Testis (tissue), 2 donors: ENCODE measurements at regions not wholly inside any gene's neighbourhood (a gene's known extent, or its start where the extent isn't known, plus 50 kb on each side); places are given as distances from the start of the nearest gene placed in this dataset.
A peak's percentile ranks its signal among the peaks of the same experiment; 100 is the strongest.

Source experiments
- DNase-seq: peaks from one replicate; pipeline ENCODE4 v3.0.0-alpha.2; 2019
- H3K27ac ChIP-seq, 2 donors: fragments of 200-600 bp; sonication (generic); one replicate each; pipeline ENCODE4 v1.5.1; 2019
- H3K27me3 ChIP-seq: fragments of 200-600 bp; sonication (generic); one replicate; pipeline ENCODE4 v1.5.1; 2019
- H3K36me3 ChIP-seq: fragments of 200-600 bp; sonication (generic); one replicate; pipeline ENCODE4 v1.5.1; 2017; ENCODE audit warnings: low read depth; ENCODE audit errors: missing control alignments
- H3K4me1 ChIP-seq: fragments of 200-600 bp; sonication (generic); one replicate; pipeline ENCODE4 v1.5.1; 2019
- H3K4me3 ChIP-seq, 2 donors: fragments of 200-600 bp; sonication (generic); one replicate each; pipeline ENCODE4 v1.5.1; 2017 to 2019
- H3K9me3 ChIP-seq: fragments of 200-600 bp; sonication (generic); one replicate; pipeline ENCODE4 v1.5.1; 2017
- POLR2A ChIP-seq: fragments of 450-650 bp; IDR thresholded peaks from one replicate; pipeline ENCODE4 v1.6.1; 2017; ENCODE audit warnings: antibody characterized with exemption, mild to moderate bottlenecking, moderate library complexity
- WGBS, 2 donors: methylation state at CpG; one replicate each; pipeline ENCODE4 v1.1.5; 2018; 5-methylcytosine and 5-hydroxymethylcytosine counted together
- intact Hi-C: fragments of 100-400 bp; cut with DNase I; formaldehyde crosslinking; loops from one replicate; pipeline ENCODE4 v1.15.1; 2023; ENCODE audit warnings: low total_unique reads
- TF ChIP-seq, protein P1 (sequence below), 3 experiments: fragments of 450-650 bp in 2 of 3; fragments of 200-600 bp in 1 of 3; sonication (generic) in 1 of 3; IDR thresholded peaks; one replicate each; pipeline ENCODE4 v1.5.1; 2016 to 2019; ENCODE audit warnings: antibody characterized with exemption in 3 of 3, mild to moderate bottlenecking in 2 of 3, moderate library complexity in 1 of 3

DNA sequence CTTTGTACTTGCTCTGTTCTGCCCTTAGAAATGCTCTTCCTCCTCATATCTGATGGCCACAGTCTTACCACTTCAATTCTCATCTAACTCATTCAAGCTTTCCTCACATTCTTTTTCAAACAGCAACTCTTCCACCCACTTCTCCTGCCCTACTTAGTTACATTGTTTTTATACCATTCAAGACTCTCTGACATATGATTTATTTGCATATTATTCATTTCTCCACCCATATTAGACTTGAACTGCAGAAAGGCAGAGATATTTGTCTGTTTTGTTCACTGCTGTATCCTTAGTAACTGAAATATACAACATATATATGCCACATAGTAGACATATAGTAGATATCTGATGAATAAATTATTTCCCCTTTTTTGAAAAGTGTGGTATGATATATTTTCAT is 95.5 kb upstream of the DCN start:
- H3K27me3 ChIP-seq: no peaks in the 10 kb centered on the region
- no peak overlapping the region for H3K27ac ChIP-seq
- intact Hi-C loops: no loop called here
- DNase-seq: no peak
- H3K36me3 ChIP-seq: no peaks in the 10 kb centered on the region
- TF ChIP-seq, protein P1, sequence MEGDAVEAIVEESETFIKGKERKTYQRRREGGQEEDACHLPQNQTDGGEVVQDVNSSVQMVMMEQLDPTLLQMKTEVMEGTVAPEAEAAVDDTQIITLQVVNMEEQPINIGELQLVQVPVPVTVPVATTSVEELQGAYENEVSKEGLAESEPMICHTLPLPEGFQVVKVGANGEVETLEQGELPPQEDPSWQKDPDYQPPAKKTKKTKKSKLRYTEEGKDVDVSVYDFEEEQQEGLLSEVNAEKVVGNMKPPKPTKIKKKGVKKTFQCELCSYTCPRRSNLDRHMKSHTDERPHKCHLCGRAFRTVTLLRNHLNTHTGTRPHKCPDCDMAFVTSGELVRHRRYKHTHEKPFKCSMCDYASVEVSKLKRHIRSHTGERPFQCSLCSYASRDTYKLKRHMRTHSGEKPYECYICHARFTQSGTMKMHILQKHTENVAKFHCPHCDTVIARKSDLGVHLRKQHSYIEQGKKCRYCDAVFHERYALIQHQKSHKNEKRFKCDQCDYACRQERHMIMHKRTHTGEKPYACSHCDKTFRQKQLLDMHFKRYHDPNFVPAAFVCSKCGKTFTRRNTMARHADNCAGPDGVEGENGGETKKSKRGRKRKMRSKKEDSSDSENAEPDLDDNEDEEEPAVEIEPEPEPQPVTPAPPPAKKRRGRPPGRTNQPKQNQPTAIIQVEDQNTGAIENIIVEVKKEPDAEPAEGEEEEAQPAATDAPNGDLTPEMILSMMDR (IDR thresholded peaks at IDR 0.05): no peak
- no peak for TF ChIP-seq POLR2A
- no peaks in the 10 kb centered on the region for H3K4me1 ChIP-seq
- no peak overlapping the region for H3K4me3 ChIP-seq
- no peaks in the 10 kb centered on the region for H3K9me3 ChIP-seq

DNA sequence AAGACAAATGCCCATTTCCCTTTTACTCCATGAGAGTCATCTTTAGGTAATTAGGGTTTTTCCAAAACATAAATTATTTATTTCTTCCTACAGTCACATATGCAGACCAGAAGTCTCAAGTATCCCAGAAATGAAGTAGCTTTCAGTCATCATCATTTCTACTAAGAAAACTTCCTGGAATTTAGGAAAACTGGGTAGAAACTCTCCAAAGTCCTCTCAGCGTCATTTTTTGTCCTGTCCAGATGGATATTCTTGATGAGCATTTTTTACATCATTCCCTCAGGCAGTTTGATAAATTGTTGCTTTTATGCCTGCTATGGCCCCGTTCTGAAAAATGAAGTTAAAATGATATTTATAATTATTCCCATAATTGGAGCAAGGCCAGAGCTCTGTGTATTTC is 93.9 kb upstream of the DCN start:
- Histone ChIP-seq H3K4me1 (no peaks in the 10 kb centered on the region), H3K27me3 (no peaks in the 10 kb centered on the region), H3K27ac (no peak overlapping the region), H3K4me3 (no peak overlapping the region), H3K9me3 (no peaks in the 10 kb centered on the region), H3K36me3 (no peaks in the 10 kb centered on the region)
- no peak for DNase-seq
- intact Hi-C loops: no loop called here
- no peak for TF ChIP-seq POLR2A
- TF ChIP-seq, protein P1 (IDR thresholded peaks at IDR 0.05): no peak
- 47 to 51% methylated on average over 2 of the region's 2 CpGs for WGBS, 2 donors

DNA sequence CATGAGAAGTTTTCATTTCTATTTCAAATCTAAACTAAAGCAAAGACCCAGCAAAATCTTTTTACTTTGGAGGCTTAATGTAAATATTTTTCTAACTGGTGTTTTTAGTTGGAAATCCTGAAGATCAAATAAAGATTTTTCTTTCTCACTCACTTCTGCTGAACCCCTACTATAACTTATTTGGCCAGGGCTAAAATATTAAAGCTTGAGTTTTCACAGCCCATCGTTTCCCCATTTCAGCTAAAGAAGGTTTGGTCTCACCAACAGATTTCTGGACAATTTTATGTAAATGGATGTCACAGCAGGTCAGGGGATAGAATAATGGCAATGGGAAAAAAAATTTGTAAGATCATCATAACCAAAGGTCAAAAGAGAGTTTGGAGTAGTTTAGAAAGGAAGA is 92.7 kb upstream of the DCN start:
- Histone ChIP-seq H3K9me3 (no peaks in the 10 kb centered on the region), H3K27ac (peak overlapping the region in 1 of 2 donors; percentile 65), H3K27me3 (no peaks in the 10 kb centered on the region), H3K4me3 (no peak overlapping the region), H3K36me3 (no peaks in the 10 kb centered on the region), H3K4me1 (no peaks in the 10 kb centered on the region)
- intact Hi-C loops: no loop called here
- WGBS, 2 donors: 68 to 76% methylated on average over 1 of the region's 1 CpG
- no peak for TF ChIP-seq POLR2A
- TF ChIP-seq, protein P1 (IDR thresholded peaks at IDR 0.05): no peak
- no peak for DNase-seq

DNA sequence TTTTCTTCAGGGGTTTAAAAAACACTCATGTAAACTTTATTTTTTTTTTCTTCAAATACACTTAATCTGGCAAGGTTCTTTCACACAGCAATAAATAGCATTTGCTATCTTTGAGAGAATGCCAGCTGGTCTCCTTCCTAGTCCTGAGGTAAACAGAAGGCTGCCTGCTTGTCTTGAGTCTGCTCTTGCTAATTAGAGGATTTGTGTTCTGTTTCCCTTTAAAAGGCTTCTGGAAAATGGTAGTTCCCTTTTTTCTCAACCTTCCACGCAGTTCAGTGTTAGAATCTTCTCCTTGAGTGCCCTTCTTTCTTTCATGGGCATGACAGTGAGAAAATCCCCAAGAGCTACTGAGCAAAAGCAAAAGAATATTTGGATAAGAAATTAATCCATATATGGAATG is 92.3 kb upstream of the DCN start:
- Histone ChIP-seq H3K4me1 (no peaks in the 10 kb centered on the region), H3K36me3 (no peaks in the 10 kb centered on the region), H3K9me3 (no peaks in the 10 kb centered on the region), H3K4me3 (no peak overlapping the region), H3K27ac (peak overlapping the region in 1 of 2 donors; percentile 65), H3K27me3 (no peaks in the 10 kb centered on the region)
- 12 to 31% methylated on average over 1 of the region's 1 CpG for WGBS, 2 donors
- intact Hi-C loops: no loop called here
- TF ChIP-seq, protein P1 (IDR thresholded peaks at IDR 0.05): no peak
- no peak for TF ChIP-seq POLR2A
- DNase-seq: peak; percentile 35

DNA sequence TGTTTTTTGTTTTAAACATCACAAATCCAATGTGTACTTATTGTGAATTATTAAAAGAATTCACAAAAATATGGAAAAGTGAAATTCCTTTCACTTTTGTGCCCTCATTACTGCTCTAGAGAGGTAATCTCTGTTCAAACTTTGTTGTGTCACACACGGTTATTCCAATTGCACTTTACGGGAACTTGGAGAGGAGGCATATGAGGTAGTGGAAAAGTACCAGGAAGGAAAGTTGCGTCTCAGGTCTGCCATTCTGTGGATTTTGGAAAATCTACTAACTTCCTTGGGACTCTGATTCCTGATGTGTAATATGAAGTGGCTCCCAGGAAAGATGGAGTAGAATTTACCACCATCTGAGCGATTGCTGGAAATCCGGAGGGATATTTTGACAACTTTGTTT is 90.9 kb upstream of the DCN start:
- DNase-seq: no peak
- no peaks in the 10 kb centered on the region for H3K9me3 ChIP-seq
- WGBS, 2 donors: 68 to 77% methylated on average over 5 of the region's 5 CpGs
- no peak overlapping the region for H3K4me3 ChIP-seq
- H3K36me3 ChIP-seq: no peaks in the 10 kb centered on the region
- intact Hi-C loops: no loop called here
- TF ChIP-seq, protein P1 (IDR thresholded peaks at IDR 0.05): no peak
- no peak for TF ChIP-seq POLR2A
- no peaks in the 10 kb centered on the region for H3K4me1 ChIP-seq
- peak overlapping the region in 1 of 2 donors; percentile 65 for H3K27ac ChIP-seq
- no peaks in the 10 kb centered on the region for H3K27me3 ChIP-seq
